Gastroesophageal sphincter (tissue), 4 donors: ENCODE measurements at regions not wholly inside any gene's neighbourhood (a gene's known extent, or its start where the extent isn't known, plus 50 kb on each side); places are given as distances from the start of the nearest gene placed in this dataset.

Experiments used
- ATAC-seq: fragments of 150-250 bp; one replicate; pipeline ENCODE4 v1.9.1; 2016; ENCODE audit warnings: mild to moderate bottlenecking, moderate library complexity
- H3K27ac ChIP-seq, 4 donors: fragments of 200-600 bp; sonication (generic) in 3 of 4; 1 replicate in 3 of 4; 2 replicates in 1 of 4; pipeline ENCODE4 v1.5.1; 2016 to 2019
- H3K27me3 ChIP-seq: fragments of 200-600 bp; sonication (generic); one replicate; pipeline ENCODE4 v1.5.1; 2019
- H3K36me3 ChIP-seq, 2 donors: fragments of 200-600 bp; sonication (generic); one replicate each; pipeline ENCODE4 v1.5.1; 2019; ENCODE audit warnings: control low read depth in 1 of 2
- H3K4me1 ChIP-seq, 3 donors: fragments of 200-600 bp; sonication (generic); 1 replicate in 2 of 3; 2 replicates in 1 of 3; pipeline ENCODE4 v1.5.1; 2016 to 2019; ENCODE audit warnings: control low read depth in 2 of 3
- H3K4me3 ChIP-seq, 2 donors: fragments of 200-600 bp; sonication (generic); one replicate each; pipeline ENCODE4 v1.5.1; 2019; ENCODE audit warnings: mild to moderate bottlenecking in 1 of 2, moderate library complexity in 1 of 2
- H3K9me3 ChIP-seq, 3 donors: fragments of 200-600 bp; sonication (generic); one replicate each; pipeline ENCODE4 v1.5.1; 2017 to 2019; ENCODE audit warnings: control low read depth in 2 of 3
- EP300 ChIP-seq: sonication (generic); formaldehyde crosslinking; IDR thresholded peaks from one replicate; pipeline ENCODE4 v1.6.1; 2017; ENCODE audit warnings: antibody characterized with exemption, mild to moderate bottlenecking
- POLR2A ChIP-seq, 2 donors: fragments of 450-650 bp; IDR thresholded peaks; one replicate each; pipeline ENCODE4 v1.6.1; 2017; ENCODE audit warnings: antibody characterized with exemption in 2 of 2, mild to moderate bottlenecking in 2 of 2, moderate library complexity in 1 of 2
- POLR2AphosphoS5 ChIP-seq: sonication (generic); formaldehyde crosslinking; IDR thresholded peaks from one replicate; pipeline ENCODE4 v1.6.1; 2017; ENCODE audit warnings: antibody characterized with exemption
- WGBS, 2 donors: methylation state at CpG; one replicate each; pipeline ENCODE4 v1.1.5; 2018; ENCODE audit warnings: low coverage in 1 of 2; 5-methylcytosine and 5-hydroxymethylcytosine counted together
- TF ChIP-seq, protein P1 (sequence below), 4 experiments: fragments of 200-600 bp in 2 of 4; fragments of 450-650 bp in 2 of 4; sonication (generic) in 1 of 4; IDR thresholded peaks; one replicate each; pipeline ENCODE4 v1.5.1; 2017 to 2019; ENCODE audit warnings: antibody characterized with exemption in 4 of 4, mild to moderate bottlenecking in 2 of 4, moderate library complexity in 2 of 4

DNA sequence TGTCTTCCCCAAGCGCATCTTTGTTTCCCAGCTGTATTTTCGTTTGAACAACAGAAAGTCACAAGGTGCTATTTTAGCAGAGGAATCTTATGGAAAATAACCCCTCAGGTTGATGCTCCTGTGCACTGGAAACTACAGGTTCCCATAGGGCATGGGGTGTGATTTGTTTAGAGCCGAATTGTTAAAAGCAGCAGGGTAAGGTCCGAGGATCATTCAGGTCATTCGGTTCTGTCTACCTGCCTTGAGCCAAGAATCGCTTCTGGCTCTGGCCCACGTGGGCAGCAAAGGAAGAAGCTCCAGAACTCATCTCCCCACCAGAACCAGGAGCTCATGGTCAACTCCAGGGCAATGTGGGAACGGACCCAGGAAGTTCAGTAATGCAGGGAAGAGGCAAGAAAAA is 116.7 kb upstream of the TPM1 start:
- TF ChIP-seq, protein P1, sequence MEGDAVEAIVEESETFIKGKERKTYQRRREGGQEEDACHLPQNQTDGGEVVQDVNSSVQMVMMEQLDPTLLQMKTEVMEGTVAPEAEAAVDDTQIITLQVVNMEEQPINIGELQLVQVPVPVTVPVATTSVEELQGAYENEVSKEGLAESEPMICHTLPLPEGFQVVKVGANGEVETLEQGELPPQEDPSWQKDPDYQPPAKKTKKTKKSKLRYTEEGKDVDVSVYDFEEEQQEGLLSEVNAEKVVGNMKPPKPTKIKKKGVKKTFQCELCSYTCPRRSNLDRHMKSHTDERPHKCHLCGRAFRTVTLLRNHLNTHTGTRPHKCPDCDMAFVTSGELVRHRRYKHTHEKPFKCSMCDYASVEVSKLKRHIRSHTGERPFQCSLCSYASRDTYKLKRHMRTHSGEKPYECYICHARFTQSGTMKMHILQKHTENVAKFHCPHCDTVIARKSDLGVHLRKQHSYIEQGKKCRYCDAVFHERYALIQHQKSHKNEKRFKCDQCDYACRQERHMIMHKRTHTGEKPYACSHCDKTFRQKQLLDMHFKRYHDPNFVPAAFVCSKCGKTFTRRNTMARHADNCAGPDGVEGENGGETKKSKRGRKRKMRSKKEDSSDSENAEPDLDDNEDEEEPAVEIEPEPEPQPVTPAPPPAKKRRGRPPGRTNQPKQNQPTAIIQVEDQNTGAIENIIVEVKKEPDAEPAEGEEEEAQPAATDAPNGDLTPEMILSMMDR (IDR thresholded peaks at IDR 0.05): no peak
- TF ChIP-seq POLR2AphosphoS5 (no peak), POLR2A (IDR thresholded peaks at IDR 0.05) (no peak), EP300 (no peak)
- Histone ChIP-seq H3K9me3 (no peaks in the 10 kb centered on the region), H3K27ac (no peak overlapping the region), H3K4me1 (peaks cover 2 to 37% (median 8%) of the 10 kb centered on the region in 3 donors), H3K27me3 (no peaks in the 10 kb centered on the region), H3K36me3 (no peaks in the 10 kb centered on the region), H3K4me3 (no peak overlapping the region)
- no peak for ATAC-seq
- 87 to 100% methylated on average over 1 to 8 of the region's 8 CpGs for WGBS, 2 donors

DNA sequence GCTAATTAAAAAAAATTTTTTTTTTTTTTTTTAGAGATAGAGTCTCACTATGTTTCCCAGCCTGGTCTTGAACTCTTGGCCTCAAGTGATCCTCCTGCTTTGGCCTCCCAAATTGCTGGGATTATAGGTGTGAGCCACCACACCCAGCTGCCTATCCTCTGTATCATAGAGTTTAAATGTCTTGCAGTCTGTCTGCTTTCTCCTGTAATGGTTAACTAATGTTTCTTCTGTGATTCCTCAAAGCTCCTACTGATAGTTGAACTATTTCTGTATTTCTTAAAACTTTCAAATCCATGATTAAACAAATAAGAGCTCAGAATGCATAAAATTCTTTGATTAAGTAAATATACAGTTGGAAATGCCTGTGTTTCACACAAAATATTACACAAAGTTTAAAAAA is 115.4 kb upstream of the TPM1 start:
- peaks cover 0 to 24% (median 3%) of the 10 kb centered on the region in 3 donors for H3K4me1 ChIP-seq
- H3K27ac ChIP-seq: no peak overlapping the region
- no peak for ATAC-seq
- H3K27me3 ChIP-seq: no peaks in the 10 kb centered on the region
- H3K4me3 ChIP-seq: no peak overlapping the region
- no peaks in the 10 kb centered on the region for H3K9me3 ChIP-seq
- H3K36me3 ChIP-seq: no peaks in the 10 kb centered on the region
- TF ChIP-seq POLR2A (IDR thresholded peaks at IDR 0.05) (no peak), EP300 (no peak), POLR2AphosphoS5 (no peak)
- TF ChIP-seq, protein P1 (IDR thresholded peaks at IDR 0.05): no peak

DNA sequence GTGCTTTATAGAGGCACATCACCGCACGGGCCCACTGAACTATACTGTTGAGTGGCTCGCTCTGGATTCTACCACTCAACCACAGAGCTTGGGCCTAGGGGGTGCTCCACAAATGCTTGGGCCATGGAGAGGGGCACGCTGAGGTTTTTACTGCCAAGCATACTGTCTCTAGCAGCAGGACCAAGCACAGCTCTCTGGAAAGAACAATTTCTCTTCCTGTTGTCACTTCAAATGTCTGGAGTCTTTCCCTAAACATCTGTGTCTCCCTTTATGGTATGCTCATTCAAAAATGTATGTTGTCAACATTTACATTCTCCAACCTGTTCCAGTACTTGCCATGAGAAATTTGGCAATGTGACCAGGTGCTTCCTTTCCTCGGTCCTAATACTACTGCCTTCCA is 114.7 kb upstream of the TPM1 start:
- TF ChIP-seq, protein P1 (IDR thresholded peaks at IDR 0.05): no peak
- TF ChIP-seq POLR2AphosphoS5 (no peak), EP300 (no peak), POLR2A (IDR thresholded peaks at IDR 0.05) (no peak)
- Histone ChIP-seq H3K9me3 (no peaks in the 10 kb centered on the region), H3K4me1 (peaks cover 0 to 17% (median 0%) of the 10 kb centered on the region in 3 donors), H3K27ac (no peak overlapping the region), H3K36me3 (no peaks in the 10 kb centered on the region), H3K27me3 (no peaks in the 10 kb centered on the region), H3K4me3 (no peak overlapping the region)
- no peak for ATAC-seq
- 83 to 91% methylated on average over 4 to 5 of the region's 5 CpGs for WGBS, 2 donors

DNA sequence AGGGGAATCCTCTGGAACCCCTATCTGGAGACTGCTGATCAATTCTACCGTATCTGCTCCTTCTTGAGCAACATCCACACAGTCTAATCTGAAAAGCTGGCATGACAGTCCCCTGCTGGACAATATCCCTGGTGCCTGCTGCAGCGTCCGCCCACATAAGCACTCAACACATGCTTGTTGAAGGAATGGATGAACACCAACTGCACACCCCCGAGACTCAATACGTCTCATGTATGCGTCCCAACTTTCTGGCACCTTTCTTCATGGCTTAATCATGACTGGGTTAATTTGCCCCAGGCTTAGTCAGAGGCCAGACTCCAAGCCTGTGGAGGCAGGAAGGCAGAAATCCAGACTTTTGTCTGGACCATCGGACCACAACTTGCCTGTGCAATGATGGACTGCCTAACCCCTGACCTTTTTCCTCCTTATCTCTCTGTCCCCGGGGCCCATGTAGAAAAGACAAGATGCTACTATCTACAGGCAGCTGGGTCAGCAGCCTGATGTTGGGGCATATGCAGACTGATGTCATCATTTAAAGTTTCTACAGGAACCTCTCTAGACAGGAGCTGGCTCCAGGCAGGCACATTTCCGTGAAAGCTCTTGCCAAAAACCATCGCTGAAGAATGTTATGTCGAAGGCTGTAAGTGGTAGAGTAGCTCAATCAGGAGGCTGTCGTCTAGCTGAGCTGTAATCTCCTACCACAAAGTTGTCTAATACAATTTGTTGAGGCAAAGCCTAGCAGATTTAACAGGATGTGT is 114.1 kb upstream of the TPM1 start:
- no peaks in the 10 kb centered on the region for H3K27me3 ChIP-seq
- no peak overlapping the region for H3K4me3 ChIP-seq
- peaks cover 0 to 15% (median 0%) of the 10 kb centered on the region in 3 donors for H3K4me1 ChIP-seq
- TF ChIP-seq POLR2A (IDR thresholded peaks at IDR 0.05): no peak
- TF ChIP-seq, protein P1 (IDR thresholded peaks at IDR 0.05): peak in 1 of 4 experiments; percentile 9
- 28 to 71% methylated on average over 4 to 12 of the region's 12 CpGs for WGBS, 2 donors
- peak; percentile 66 for ATAC-seq
- H3K27ac ChIP-seq: peak overlapping the region in 3 of 4 donors; percentile 15 to 32 (median 27)
- no peaks in the 10 kb centered on the region for H3K9me3 ChIP-seq
- H3K36me3 ChIP-seq: no peaks in the 10 kb centered on the region

DNA sequence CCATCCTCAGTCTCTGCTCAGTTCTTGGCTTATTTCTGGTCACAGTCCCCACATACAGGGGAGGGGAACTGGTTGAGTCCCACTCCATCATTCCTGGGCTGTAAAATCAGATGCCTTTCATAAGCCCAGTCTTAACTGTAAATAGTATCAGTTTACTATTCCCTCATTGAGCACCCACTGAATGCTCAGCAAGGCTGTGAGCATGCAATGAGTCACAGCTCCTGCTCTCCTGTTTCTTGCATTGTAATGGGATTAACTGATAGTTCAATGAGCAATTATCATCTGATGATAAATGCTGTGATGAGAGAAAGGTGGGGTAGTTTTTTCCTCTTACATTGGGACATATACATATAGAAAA is 113.6 kb upstream of the TPM1 start:
- ATAC-seq: no peak
- Histone ChIP-seq H3K27me3 (no peaks in the 10 kb centered on the region), H3K27ac (peak overlapping the region in 3 of 4 donors; percentile 15 to 32 (median 27)), H3K4me1 (peaks cover 0 to 18% (median 0%) of the 10 kb centered on the region in 3 donors), H3K4me3 (no peak overlapping the region), H3K36me3 (no peaks in the 10 kb centered on the region), H3K9me3 (no peaks in the 10 kb centered on the region)
- TF ChIP-seq POLR2AphosphoS5: no peak
- TF ChIP-seq EP300: no peak
- TF ChIP-seq, protein P1 (IDR thresholded peaks at IDR 0.05): no peak
